Superior temporal gyrus (tissue), 1 donor: ENCODE measurements at regions not wholly inside any gene's neighbourhood (a gene's known extent, or its start where the extent isn't known, plus 50 kb on each side); places are given as distances from the start of the nearest gene placed in this dataset.
A peak's percentile ranks its signal among the peaks of the same experiment; 100 is the strongest.

Source experiments
- DNase-seq: peaks from one replicate; pipeline ENCODE4 v3.0.0-alpha.2; 2016; ENCODE audit errors: extremely low spot score

DNA sequence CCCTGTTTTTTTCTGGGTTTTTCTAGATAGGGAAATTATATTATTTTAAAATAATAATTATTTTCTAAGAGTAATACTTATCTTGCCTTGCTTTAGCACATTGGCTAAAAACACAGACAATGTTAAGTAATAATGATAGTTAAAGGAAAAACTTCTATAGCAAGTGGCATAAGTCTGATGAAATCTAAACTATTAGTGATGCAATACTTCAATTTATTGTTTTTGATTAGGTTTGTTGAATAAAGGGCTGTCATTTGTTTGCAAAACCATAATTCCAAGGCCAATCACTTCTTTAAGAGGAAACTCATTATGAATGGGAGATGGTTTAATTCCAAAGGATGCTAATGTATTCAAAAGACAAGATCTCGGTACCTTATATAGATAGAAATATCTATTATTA is 293.8 kb upstream of the FBXL7 start:
- no peak for DNase-seq

DNA sequence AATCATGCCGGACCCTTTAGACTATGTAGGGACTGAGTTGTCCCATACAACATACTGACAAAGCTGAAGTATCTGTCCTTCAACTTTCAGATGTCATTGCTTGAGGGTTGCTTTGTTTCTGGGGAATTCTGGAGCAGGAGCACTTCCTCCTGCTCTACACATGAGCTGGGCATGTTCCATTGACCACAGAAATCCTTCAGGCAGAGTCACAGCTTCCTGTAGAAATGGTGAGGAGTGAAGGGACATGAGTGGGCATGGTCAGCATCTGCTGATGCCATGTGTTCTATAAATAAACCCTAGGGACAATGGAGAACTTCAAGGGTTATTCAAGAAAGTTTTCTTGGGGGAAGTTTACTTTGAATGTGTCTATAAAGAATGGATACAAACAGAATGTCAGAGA is 296.6 kb upstream of the FBXL7 start:
- DNase-seq: no peak

DNA sequence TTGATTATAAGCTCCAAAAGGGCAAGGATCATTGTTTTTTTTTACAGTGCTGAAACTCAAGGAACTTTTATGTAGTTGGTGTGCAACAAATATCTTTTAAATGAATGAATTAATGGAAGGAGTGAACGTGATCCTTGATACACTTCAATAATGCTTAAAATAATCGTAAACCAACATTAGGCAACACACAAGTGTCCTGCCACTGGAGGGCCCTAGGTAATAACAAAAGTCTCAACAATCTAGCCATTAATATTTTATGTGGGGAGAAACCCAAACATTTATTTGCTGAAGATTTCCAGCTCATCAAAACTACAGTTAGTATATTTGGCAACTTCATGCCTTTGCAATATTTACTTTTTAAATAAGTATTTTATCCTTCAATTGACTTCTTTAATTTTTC is 309.0 kb upstream of the FBXL7 start:
- DNase-seq: no peak

DNA sequence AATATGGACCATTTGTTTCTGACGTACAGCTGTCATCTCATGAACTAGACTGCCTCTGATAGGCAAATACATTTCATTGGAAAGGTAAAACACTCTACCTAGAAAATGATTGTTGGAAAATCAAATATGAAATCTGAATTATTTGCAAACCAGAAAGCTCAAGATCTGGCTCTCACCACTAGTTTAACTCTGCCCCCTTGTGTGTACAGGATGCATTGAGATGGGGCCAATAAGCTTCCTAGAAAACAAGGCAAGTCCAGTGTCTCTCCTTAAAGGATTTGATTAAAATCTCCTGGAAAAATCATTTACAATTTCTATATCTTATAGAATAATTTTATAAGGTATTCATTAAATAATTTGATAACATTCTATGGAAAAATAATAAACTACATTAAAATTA is 311.9 kb upstream of the ANKH start:
- DNase-seq: no peak

DNA sequence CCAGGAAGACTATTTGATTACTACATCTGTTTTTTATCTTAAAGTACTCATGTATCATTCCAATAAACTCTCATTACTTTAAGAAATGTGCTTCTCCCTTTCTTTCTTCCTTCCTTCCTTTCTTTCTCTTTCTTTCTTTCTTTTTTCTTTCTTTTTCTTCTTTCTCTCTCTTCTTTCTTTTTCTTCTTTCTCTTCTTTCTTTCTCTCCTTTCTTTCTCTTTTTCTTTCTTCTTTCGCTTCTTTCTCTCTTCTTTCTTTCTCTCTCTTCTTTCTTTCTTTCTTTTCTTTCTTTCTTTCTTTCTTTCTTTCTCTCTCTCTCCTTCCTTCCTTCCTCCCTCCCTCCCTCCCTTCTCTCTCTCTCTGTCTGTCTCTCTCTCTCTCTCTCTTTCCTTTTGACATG is 298.6 kb upstream of the ANKH start:
- DNase-seq: no peak

DNA sequence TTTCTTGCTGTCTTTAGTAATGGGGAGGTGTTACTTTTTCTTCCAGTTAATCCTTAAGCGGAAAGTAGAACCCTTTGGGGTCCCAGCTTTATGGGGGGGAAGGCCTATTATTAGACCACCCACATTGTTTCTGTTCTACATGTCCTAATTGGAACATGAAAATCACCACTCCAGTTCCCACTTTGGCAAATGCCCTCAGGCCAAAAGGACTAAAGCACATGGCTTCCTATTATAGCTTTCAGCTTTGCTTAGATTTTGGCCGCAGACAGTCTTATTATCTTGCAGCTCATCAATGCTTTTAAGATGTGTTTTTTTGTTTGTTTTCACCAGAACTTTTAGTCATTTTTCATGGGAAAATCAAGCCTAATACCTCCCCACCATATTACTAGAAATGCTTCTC is 296.8 kb upstream of the ANKH start:
- no peak for DNase-seq

DNA sequence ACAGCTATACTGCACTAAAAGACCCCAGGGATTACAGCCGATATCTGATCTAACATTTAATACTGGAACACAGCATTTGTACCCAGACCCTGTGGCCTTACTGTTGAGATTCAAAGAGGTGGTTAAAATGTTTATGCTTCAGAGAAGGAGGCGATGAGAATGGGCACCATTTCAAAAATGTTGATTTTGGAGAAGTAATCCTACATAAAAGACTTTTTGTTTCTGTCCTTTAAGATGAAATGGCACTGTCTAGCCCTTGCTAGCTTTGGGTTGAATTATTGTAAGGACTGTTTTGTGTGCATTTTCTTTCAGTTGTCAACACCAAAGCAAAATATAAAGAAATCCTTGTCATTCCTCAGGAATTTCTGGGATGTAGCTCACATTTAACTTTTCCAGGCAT is 288.5 kb upstream of the ANKH start:
- no peak for DNase-seq

DNA sequence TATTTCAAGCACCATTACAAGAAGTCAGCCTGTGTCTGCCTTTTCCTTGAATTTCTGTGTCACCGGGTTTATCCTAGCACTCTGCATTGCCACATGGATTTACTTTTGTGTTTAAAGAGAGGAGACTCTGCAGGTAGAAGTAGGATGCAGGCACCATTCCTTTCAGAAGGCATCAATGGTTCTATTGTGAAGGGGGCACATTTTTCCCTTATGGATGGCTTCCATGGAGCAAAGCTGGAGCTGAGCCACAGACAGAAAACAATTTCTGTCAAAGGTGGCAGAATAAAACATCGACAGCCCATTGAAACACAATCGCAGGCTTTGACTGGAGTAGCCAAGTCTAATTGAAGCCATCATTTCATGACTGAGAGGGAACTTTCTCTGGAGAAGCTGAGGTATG is 288.0 kb upstream of the ANKH start:
- DNase-seq: no peak

DNA sequence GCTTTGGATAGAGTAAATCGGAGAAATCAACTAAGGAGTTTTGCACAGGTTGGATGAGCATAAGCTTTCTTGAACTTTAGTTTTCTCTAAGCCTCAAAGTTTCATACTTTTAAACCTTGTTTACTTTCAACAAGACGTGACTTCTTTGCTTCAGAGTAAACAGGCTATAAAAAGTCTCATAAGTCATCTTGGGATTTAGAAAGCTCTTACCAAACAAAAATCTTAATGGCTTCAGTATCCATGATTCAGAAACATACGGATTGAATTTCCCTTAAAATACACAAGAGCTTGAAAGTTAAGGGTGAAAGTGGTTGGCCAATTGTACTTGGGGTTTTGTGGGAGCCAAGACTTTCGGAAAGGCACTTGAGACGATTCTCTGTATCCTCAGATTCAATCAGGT is 270.9 kb upstream of the ANKH start:
- DNase-seq: no peak

DNA sequence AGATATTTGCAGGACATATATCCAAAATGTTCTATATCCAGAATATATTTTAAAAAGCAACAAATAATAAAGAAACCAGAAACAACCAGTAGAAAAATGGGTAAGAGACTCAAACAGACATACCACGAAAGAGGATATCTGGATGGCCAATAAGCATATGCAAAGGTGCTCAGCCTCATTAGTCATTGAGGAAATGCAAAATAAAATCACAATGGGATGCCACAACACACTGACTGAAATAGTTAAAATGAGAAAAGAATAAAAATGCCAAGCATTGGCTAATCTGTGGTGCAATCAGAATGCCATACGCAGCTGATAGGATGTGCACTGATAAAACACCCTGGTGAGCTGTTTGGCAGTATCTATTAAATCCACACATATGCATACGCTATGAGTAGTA is 265.8 kb upstream of the ANKH start:
- DNase-seq: no peak

DNA sequence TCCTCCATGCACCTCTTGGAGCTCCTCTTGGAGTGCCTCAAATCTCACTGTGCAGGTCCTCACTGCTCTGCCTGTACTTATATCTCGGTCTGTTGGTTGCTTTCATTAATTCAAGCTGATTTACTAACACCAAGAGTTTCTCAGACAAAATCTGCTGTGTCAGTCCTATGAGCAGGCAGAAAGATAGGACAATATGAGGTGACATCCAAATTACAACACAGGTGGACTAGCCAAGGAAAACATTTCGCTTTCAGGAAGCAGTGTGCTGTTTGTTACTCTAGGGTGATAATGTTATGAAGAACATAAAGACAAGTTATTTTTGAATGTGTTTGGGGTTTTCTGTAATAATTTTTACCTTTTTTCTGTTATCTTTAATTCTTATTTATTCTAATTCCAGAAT is 264.1 kb upstream of the ANKH start:
- no peak for DNase-seq

DNA sequence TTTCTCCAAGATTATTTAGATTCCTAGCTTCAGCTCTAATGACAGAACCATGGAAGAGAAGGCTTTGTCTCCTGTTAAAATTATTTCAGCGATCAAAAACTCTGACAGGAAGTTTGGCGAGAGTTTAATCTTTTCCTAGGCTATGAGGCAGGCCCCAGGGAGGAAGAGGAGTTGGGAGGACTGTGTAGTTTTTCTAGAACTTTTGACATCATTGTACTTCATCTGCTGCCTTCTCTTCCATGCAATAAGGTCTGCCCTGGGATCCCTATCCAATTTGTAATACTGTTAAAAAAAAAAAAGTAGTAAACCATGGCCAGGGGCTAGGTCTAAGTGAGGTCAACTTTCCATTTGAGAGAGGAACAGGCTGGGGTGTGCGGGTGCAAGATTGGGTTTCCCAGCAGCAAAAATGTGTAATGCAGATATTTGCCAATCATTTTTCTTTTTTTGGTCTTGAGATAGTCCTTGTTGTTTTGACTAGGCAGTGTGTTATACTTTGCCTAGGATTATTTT is 261.9 kb upstream of the ANKH start:
- DNase-seq: no peak

DNA sequence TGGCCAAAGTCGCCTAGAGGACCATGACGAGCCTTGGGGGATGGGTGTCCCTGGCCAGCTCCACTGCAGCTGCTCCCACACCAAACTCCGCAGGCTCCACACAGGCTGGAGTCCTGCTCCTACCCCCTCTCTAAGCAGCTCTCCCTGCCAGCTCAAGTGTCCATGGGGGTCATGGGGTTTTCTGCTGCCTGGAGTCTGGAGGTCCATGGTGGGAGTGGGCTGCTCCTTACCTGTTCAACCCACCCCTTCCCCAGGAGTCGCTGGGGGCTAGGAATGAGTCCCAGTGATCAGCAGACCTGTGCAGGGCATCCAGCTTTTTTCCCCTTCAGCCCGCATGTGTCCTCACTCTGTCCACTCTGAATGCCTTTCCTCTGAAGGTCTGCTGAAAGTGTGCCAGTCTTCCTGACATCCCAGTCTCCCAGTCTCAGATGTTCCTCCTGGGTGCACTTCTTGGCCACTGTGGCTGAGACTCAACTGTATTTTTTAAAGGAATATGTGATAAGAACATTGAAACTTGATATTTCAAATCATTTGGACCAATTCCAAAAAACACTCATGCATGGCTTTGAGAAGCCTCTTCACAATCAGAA is 261.3 kb upstream of the ANKH start:
- DNase-seq: no peak

DNA sequence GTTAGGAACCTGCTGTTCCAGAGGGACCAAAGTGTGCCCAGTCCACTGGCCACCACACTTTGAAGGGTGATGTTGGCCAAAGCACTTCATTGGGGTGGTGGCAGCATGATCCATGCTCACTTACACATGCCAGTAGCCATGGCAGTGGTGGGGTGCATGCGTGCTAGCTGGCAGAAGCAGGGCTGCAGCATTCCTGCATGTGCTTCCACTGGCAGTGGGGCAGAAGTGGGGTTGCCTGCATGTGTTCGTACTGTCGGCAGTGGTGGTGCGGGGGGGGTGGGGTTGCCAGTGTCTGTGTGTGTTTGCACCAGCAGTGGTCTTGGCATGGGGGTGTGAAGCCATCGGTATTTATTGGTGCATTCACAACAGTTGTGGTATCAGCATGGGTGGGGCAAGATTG is 260.3 kb upstream of the ANKH start:
- DNase-seq: no peak

DNA sequence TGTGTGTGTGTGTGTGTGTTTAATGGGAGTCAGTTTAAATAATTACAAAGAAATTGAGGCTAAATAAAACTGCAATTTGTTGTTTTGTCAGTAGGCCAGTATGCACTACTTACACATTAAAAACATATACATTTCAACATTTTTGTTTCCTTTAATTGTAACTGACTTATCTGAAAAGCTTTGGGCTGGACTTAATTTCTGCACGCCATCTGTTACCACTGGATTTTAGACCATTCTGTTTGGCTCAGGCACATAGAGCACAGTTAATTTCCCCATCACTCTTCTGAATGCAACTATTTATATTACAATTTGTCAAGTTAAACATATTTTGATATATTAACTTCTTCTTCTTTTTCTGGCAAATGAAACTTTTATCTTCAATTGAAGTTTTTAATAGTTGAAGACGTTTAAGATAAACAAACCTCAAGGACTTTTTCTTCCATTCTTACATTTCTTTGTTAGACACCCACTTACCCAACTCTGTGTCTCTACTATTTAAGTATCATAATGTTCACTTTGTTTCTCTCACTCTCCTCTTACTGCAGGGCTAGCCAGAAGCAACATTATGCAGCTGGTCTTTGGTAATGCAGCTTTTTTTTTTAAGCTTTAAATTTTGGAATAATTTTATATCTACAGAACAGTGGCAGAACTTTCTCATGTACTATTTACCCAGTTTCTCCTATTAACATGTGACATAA is 253.4 kb upstream of the ANKH start:
- DNase-seq: no peak

DNA sequence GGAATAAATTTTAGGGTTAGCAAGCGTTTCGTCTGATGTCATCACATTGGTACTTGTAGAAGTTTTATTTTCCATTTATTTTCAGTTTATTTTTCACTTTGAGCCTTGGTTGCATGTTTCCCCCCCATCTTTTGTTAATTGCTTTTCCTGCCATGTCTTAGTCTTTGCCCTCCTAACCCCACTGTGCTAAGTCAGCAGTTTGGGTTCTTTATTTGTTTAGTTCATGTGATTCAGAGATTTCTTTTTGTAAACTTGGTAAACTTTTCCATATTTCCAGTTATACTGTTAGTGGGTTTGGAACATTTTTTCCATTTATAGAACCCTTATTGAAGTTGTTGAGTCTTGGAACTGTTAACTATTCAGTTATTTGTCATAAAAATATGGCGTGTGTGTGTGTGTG is 252.9 kb upstream of the ANKH start:
- DNase-seq: no peak

DNA sequence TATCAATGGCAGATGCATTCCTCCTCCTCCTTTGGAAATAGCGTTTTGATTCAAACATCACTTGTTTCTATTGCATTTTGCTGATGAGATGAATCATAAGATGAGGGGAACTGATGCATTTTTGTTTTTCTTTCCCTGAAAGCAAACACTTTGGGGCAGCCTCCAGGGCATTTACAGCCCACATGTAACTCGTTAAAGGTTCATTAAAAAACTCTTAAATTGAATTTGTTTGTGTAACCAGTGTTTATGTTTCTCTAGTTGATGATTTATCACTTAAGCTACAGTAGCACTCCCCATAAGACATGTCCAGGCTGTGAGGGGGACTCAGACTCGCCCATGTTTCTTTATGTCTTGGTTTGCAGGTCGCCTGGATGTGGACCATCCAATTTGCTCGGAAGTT is 246.1 kb upstream of the ANKH start:
- no peak for DNase-seq

DNA sequence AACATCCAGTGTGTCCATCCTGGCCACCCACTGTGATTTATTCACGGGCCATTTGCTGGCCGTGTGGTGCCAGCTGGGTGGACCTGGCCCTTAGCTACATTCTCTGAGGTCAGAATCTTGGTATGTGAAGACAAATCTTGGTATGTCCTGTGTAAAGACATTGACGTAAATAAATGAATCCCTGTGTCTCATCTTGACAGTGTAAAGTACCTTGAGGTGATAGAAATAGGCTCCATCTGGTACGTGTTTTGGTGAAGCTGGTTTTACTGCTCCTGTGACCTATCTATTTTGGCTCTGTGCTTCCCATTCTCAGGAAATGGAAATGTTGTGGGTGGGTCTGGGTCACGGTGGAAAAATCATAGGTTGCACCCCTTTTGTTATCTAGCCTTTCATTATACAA is 245.4 kb upstream of the ANKH start:
- DNase-seq: no peak

DNA sequence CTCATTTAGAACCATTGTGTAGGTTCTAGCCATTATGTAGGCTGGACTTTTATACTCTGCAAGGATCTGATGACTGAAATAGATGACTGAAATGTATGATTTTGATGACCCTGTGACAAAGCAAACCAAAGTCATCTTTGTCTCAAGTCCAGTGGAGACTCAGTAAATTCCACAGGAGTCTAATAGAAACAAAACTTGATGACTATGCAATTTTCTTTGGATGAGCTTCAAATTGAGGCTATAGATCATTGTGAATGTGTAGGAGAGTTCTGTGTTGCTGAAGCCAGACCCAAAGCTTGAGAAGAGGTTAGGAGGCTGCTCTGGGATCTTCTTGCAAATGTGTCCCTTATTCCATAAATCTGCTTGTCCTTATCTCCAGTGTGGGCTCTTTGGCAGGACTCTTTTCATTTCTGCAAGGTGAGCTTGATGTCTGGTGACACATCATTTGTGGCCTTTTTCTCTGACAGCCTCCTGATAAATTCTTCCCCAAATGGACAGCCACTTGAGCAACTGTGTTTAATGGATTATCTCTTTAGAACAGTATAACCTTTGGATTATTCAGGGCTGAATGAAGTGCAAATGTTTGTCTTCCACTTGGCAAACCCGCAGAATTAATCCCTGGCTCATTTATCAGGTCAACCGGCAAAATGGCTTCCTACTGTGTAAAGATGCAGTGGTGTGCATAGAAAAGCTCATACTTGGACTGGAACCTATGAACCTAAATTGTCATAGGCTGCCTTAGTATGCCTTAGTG is 235.1 kb upstream of the ANKH start:
- no peak for DNase-seq

DNA sequence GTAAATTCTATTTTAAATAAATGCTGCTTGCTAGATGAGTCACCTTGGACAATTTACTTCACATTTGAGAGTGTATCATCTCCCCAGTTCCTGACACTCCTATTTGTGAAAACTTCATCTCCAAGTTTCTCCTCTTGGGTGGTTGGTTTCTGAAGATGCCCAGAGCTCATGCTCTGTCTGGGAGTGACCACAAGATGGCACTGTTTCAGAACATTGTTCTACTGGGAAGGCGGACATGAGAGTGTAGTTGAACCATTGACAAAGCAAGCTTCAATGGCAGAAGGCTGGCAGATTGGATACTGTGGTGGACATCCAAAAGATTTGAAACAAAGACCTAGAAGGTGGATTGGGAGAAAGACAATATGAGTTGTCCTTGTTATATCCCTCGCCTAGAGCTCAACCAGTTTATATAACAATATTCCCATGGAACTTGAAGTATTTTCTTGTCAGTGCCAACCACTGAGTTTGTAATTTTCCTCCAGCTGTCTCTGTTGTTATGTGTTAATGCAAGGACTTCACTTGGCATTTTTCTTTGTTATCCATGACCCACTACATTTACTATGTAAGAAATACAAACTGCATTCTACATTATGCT is 234.3 kb upstream of the ANKH start:
- peak; percentile 86 for DNase-seq

DNA sequence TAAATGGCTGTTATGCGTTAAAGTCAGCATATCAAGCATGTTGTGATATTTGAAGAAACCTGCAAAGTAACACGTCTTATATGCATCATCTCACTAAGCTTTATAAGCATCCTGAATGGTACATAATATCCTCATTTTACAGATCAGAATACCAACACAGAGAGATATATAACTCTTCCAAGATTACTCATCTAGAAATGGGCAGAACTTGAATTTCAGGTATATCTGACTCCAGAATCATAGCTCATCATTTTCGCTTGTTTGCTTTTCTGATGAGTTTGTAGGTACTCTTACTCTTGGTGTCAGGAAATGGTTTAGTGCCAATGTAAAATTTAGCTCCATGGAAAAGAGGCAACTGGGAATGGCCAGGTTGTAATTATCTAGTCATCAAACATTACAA is 232.3 kb upstream of the ANKH start:
- DNase-seq: no peak

DNA sequence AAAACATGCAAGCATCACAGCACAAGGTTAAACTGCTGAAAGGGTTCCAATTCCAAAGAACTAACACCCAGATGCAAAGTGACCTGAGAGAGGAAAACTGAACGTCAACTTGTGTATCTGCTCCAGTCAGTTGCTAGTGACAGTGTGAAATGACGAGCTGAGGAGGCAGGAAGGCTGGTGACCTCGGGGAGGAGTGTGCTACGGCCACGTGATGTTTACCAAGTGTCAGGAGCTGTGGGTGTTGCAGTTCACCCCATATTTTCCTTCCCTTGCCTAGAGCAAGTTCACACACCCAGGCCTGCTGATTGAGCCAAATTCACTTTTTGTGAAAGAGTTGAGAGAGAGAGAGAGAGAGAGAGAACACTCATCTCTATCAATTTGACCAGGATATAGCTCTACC is 231.6 kb upstream of the ANKH start:
- no peak for DNase-seq

DNA sequence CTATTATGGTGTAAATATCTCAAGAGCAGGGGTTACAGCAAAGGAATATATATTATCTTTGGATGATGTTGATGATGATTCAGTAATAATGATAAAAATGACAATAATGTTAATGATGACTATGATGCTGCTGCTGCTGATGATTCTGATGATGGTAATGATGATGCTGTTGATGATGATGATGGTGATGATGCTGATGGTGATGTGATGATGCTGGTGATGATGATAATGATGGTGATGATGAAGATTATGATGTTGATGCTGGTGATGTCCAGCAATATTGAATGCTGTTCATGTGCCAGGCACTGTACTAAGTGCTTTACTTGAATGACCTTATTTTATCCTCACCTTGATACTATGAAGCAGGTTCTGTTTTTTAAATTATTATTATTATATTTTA is 226.0 kb upstream of the ANKH start:
- no peak for DNase-seq
